Stomach (tissue), 8 donors: ENCODE measurements at regions not wholly inside any gene's neighbourhood (a gene's known extent, or its start where the extent isn't known, plus 50 kb on each side); places are given as distances from the start of the nearest gene placed in this dataset.
A peak's percentile ranks its signal among the peaks of the same experiment; 100 is the strongest.

Experiments used
- DNase-seq, 2 donors: peaks; one replicate each; pipeline versions ENCODE4 v3.0.0 to v3.0.0-alpha.2; 2013 to 2019
- H3K27ac ChIP-seq, 5 donors: fragments of 200-600 bp in 4 of 5; sonication (generic) in 4 of 5; one replicate each; pipeline ENCODE4 v1.5.1; 2013 to 2019; ENCODE audit warnings: mild to moderate bottlenecking in 1 of 5, moderate library complexity in 1 of 5
- H3K27me3 ChIP-seq, 3 donors: fragments of 200-600 bp; sonication (generic); one replicate each; pipeline ENCODE4 v1.5.1; 2017 to 2019; ENCODE audit warnings: mixed run types in 1 of 3
- H3K36me3 ChIP-seq, 4 donors: fragments of 200-600 bp; sonication (generic); 1 replicate in 3 of 4; 2 replicates in 1 of 4; pipeline ENCODE4 v1.5.1; 2016 to 2019
- H3K4me1 ChIP-seq, 4 donors: fragments of 200-600 bp; sonication (generic); one replicate each; pipeline ENCODE4 v1.5.1; 2016 to 2019
- H3K4me3 ChIP-seq, 4 donors: fragments of 200-600 bp; sonication (generic) in 3 of 4; one replicate each; pipeline ENCODE4 v1.5.1; 2016 to 2019; ENCODE audit warnings: mild to moderate bottlenecking in 1 of 4
- H3K9me3 ChIP-seq, 4 donors: fragments of 200-600 bp; sonication (generic); one replicate each; pipeline ENCODE4 v1.5.1; 2016 to 2019
- EP300 ChIP-seq: sonication (generic); formaldehyde crosslinking; IDR thresholded peaks from one replicate; pipeline ENCODE4 v1.6.1; 2017; ENCODE audit warnings: antibody characterized with exemption
- POLR2A ChIP-seq, 4 donors: fragments of 450-650 bp; IDR thresholded peaks; one replicate each; pipeline ENCODE4 v1.6.1; 2016; ENCODE audit warnings: antibody characterized with exemption in 4 of 4, control low read depth in 2 of 4, mild to moderate bottlenecking in 1 of 4, moderate library complexity in 1 of 4
- POLR2AphosphoS5 ChIP-seq, 3 donors: sonication (generic); formaldehyde crosslinking; IDR thresholded peaks; one replicate each; pipeline ENCODE4 v1.6.1; 2016; ENCODE audit warnings: antibody characterized with exemption in 3 of 3
- WGBS, 5 donors: extraction: QIAGEN DNeasy Blood & Tissue Kit in 3 of 5; methylation state at CpG; one replicate each; pipeline versions ENCODE4 v1.1.5 to v1.1.7; 2013 to 2018; 5-methylcytosine and 5-hydroxymethylcytosine counted together
- intact Hi-C: fragments of 100-400 bp; cut with DNase I; formaldehyde crosslinking; loops from one replicate; pipeline ENCODE4 v1.15.1; 2023; ENCODE audit warnings: low total_unique reads
- TF ChIP-seq, protein P1 (sequence below), 7 experiments: fragments of 450-650 bp in 4 of 7; fragments of 200-600 bp in 3 of 7; sonication (generic) in 3 of 7; IDR thresholded peaks; one replicate each; pipeline ENCODE4 v1.5.1; 2016 to 2019; ENCODE audit warnings: antibody characterized with exemption in 7 of 7, control low read depth in 2 of 7, mild to moderate bottlenecking in 1 of 7
- donor health status: healthy with polysubstance abuse.
- donor health status: Bipolar disorder and iron deficiency.
- donor health status: healthy.

DNA sequence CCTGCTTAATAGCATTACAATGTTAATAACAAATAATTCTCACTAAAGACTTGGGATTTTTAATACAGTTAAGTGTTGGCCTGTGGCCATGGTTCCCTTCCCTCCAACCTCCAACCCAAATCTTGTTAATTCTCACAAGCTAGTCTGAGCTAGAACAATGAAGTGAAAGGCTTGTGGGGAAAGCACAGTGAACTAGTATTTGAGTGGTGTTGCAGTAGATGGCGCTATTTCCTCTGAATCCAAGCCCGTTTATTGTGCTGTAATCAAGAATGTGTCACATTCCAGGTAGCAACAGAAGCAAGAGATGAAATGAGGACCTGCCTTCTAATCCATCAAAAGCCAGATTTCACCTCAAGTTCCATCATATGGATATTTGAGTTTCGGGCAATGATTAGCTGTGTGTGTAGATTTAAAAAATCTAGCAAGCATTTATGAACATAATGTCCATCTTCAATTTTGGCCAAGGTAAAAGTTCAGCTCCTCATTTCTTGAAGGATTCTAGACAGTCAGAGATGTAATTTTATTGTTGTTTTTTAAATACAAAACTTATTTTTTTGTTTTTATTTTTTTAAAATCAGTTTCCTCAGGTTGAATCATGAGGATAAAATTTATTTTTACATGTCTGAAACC is 160.7 kb downstream of the SQOR start:
- Histone ChIP-seq H3K27ac (no peak overlapping the region), H3K4me3 (no peak overlapping the region), H3K36me3 (no peaks in the 10 kb centered on the region), H3K27me3 (peaks cover 0 to 7% (median 0%) of the 10 kb centered on the region in 3 donors), H3K4me1 (no peaks in the 10 kb centered on the region), H3K9me3 (no peaks in the 10 kb centered on the region)
- peak; percentile 31 to 81 for DNase-seq
- TF ChIP-seq POLR2AphosphoS5 (IDR thresholded peaks at IDR 0.05) (peak in 1 of 3 donors; percentile 32), EP300 (no peak), POLR2A (IDR thresholded peaks at IDR 0.05) (no peak)
- TF ChIP-seq, protein P1, sequence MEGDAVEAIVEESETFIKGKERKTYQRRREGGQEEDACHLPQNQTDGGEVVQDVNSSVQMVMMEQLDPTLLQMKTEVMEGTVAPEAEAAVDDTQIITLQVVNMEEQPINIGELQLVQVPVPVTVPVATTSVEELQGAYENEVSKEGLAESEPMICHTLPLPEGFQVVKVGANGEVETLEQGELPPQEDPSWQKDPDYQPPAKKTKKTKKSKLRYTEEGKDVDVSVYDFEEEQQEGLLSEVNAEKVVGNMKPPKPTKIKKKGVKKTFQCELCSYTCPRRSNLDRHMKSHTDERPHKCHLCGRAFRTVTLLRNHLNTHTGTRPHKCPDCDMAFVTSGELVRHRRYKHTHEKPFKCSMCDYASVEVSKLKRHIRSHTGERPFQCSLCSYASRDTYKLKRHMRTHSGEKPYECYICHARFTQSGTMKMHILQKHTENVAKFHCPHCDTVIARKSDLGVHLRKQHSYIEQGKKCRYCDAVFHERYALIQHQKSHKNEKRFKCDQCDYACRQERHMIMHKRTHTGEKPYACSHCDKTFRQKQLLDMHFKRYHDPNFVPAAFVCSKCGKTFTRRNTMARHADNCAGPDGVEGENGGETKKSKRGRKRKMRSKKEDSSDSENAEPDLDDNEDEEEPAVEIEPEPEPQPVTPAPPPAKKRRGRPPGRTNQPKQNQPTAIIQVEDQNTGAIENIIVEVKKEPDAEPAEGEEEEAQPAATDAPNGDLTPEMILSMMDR (IDR thresholded peaks at IDR 0.05): peak in 5 of 7 experiments; percentile 25 to 65 (median 51)
- WGBS, 5 donors: 9 to 24% (median 17%) methylated on average over 3 of the region's 3 CpGs
- intact Hi-C loops: loop anchor here (10.0 kb wide), 1 partner anchor 91 kb away; no protein-coding TSS in a partner anchor

DNA sequence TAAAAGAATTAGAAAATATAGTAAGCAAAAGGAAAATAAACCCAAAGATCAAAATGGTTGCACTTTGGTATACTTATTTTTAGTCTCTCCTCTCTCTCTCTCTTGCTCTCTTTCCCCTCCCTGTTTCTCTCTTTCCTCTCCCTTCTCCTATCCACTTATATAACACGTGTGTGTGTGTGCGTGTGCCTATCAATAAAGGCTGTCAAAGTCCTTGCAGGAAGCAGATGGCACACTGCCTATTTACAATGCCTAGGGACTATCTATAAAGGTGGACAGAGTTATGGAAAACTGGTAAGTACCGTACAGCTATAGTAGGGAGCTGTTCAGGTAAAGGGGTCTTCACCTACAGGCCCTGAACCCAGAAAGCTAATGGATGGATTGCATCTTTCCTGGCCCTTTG is 161.6 kb downstream of the SQOR start:
- WGBS, 5 donors: 18 to 57% (median 41%) methylated on average over 3 of the region's 3 CpGs
- TF ChIP-seq EP300: no peak
- no peak overlapping the region for H3K27ac ChIP-seq
- H3K4me1 ChIP-seq: no peaks in the 10 kb centered on the region
- intact Hi-C loops: loop anchor here (10.0 kb wide), 1 partner anchor 92 kb away; no protein-coding TSS in a partner anchor
- H3K9me3 ChIP-seq: no peaks in the 10 kb centered on the region
- no peak overlapping the region for H3K4me3 ChIP-seq
- H3K36me3 ChIP-seq: no peaks in the 10 kb centered on the region
- DNase-seq: no peak
- peaks cover 0 to 3% (median 0%) of the 10 kb centered on the region in 3 donors for H3K27me3 ChIP-seq

DNA sequence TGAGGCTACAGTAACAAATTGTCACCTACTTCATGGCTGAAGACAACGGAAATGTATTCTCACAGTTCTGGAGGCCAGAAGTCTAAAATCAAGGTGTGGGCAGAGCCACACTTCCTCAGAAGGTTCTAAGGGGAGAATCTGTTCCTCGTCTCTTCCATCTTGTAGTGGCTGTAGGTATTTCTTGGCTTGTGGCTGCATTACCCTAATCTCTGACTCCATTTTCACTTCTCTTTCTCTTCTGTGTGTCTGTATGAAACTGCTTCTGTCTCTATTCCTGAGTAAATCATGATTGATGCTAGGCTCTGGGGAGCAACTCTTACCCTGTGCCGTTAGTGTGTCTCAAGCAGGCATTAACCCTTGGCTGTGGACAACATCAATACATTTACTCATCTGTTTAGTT is 164.7 kb downstream of the SQOR start:
- H3K4me1 ChIP-seq: peaks cover 0 to 4% (median 0%) of the 10 kb centered on the region in 4 donors
- 80 to 89% (median 85%) methylated on average over 3 of the region's 3 CpGs for WGBS, 5 donors
- no peaks in the 10 kb centered on the region for H3K27me3 ChIP-seq
- TF ChIP-seq EP300 (no peak), POLR2AphosphoS5 (IDR thresholded peaks at IDR 0.05) (no peak), POLR2A (IDR thresholded peaks at IDR 0.05) (no peak)
- TF ChIP-seq, protein P1 (IDR thresholded peaks at IDR 0.05): no peak
- H3K4me3 ChIP-seq: no peak overlapping the region
- H3K27ac ChIP-seq: no peak overlapping the region
- no peak for DNase-seq
- intact Hi-C loops: loop anchor here (10.0 kb wide), 1 partner anchor 95 kb away; no protein-coding TSS in a partner anchor
- no peaks in the 10 kb centered on the region for H3K9me3 ChIP-seq
- H3K36me3 ChIP-seq: no peaks in the 10 kb centered on the region

DNA sequence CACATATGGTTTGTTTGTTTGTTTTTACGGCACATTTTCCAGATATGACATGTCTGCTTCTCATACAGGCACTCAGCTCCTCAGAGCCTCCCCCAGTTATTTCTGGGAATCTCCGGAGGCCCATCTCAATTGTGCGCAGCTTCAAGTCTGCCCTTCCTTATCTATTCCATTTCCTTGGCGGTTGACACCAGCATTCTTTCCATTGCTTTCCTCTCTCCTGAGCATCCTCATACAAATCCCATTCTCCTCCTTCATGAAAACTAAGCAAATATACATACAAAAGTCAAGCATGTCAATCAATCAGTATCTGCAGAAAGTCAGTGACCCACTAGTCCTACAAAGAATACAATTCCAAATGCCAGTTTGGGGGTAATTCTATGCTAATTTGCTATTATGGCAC is 166.7 kb downstream of the SQOR start:
- Histone ChIP-seq H3K4me3 (no peak overlapping the region), H3K27me3 (no peaks in the 10 kb centered on the region), H3K36me3 (no peaks in the 10 kb centered on the region), H3K9me3 (no peaks in the 10 kb centered on the region), H3K4me1 (peaks cover 0 to 4% (median 0%) of the 10 kb centered on the region in 4 donors), H3K27ac (no peak overlapping the region)
- WGBS, 5 donors: 81 to 98% (median 89%) methylated on average over 4 of the region's 4 CpGs
- intact Hi-C loops: no loop called here
- no peak for DNase-seq
- TF ChIP-seq EP300 (no peak), POLR2A (IDR thresholded peaks at IDR 0.05) (no peak), POLR2AphosphoS5 (IDR thresholded peaks at IDR 0.05) (no peak)
- TF ChIP-seq, protein P1 (IDR thresholded peaks at IDR 0.05): no peak

DNA sequence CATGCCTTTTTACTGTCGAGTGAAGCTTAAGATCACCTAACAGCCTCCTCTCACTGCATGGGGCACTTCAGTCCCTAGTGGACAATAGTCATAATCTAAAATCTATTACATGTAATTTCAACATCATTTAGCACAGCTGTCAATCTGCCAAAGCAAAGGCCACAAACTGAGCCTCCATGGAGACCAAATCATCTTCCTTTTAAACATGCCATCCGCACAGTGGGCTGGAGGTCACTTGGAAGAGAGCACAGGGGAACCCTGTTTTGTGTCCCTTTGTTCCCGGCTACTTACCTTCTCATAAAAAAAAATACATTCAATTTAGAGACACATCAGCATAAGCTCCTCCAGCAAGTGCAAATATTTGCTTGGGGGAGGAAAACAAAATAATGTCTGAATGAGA is 167.3 kb downstream of the SQOR start:
- H3K36me3 ChIP-seq: no peaks in the 10 kb centered on the region
- TF ChIP-seq POLR2A (IDR thresholded peaks at IDR 0.05): no peak
- no peak for TF ChIP-seq EP300
- no peak for TF ChIP-seq POLR2AphosphoS5 (IDR thresholded peaks at IDR 0.05)
- TF ChIP-seq, protein P1 (IDR thresholded peaks at IDR 0.05): no peak
- peaks cover 0 to 4% (median 0%) of the 10 kb centered on the region in 4 donors for H3K4me1 ChIP-seq
- WGBS, 5 donors: 35 to 68% (median 52%) methylated on average over 3 of the region's 3 CpGs
- H3K27me3 ChIP-seq: no peaks in the 10 kb centered on the region
- no peaks in the 10 kb centered on the region for H3K9me3 ChIP-seq
- no peak overlapping the region for H3K4me3 ChIP-seq
- no peak overlapping the region for H3K27ac ChIP-seq
- no peak for DNase-seq
- intact Hi-C loops: no loop called here
